ENCODE measurements at regions not wholly inside any gene's neighbourhood (a gene's known extent, or its start where the extent isn't known, plus 50 kb on each side); places are given as distances from the start of the nearest gene placed in this dataset.

DNA sequence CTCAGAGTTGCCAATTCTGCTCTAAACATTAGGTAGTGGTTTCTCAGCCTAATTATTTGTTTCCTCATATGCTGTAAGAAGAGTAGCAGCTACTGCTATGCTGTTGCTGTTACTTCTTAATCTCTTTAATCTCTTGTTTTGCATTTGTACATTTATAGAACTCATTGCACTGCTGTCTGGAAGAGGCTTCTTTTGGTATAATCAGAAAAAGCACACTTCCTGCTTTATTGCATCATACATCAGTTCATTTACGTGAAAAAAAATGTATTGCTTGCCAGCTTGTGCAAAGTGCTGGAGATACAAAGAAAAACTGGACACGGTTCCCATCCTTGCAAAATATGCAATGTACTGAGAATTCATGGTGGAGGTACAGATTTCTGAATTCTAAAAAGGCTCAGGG is 332.0 kb downstream of the GRXCR1 start:
- POLR2A ChIA-PET = no interaction called here
- FAIRE-seq (no peak), ATAC-seq (no peak), DNase-seq (ENCODE audit: low read depth, low spot score) (no peak)
- TF ChIP-seq MTA2 (IDR thresholded peaks at IDR 0.05; ENCODE audit: low read depth) (no peak), STAT1 (conservative IDR thresholded peaks at IDR 0.05) (no peak), POLR2A (IDR thresholded peaks at IDR 0.05; ENCODE audit: low read depth, low read length) (no peak), HDGF (IDR thresholded peaks at IDR 0.05) (no peak), PML (IDR thresholded peaks at IDR 0.05; ENCODE audit: low read length) (no peak), ZNF217 (IDR thresholded peaks at IDR 0.05) (no peak), SRF (IDR thresholded peaks at IDR 0.05; ENCODE audit: low read depth in 2 of 2, low read length in 2 of 2) (no peak), ATF7 (IDR thresholded peaks at IDR 0.05; ENCODE audit: low read depth) (no peak), POLR2AphosphoS2 (IDR thresholded peaks at IDR 0.05; ENCODE audit: low read depth, low read length) (no peak), SREBF2 (IDR thresholded peaks at IDR 0.05; ENCODE audit: low read length) (no peak), KAT2A (conservative IDR thresholded peaks at IDR 0.05; ENCODE audit: control insufficient read depth, low read depth, low read length) (no peak), CBX5 (IDR thresholded peaks at IDR 0.05; ENCODE audit: low read depth) (no peak), SPI1 (IDR thresholded peaks at IDR 0.05; ENCODE audit: borderline replicate concordance, insufficient read depth, low read depth, low read length) (no peak), CHD1 (IDR thresholded peaks at IDR 0.05; ENCODE audit: low read depth, low read length) (no peak)
- TF ChIP-seq, protein P1, sequence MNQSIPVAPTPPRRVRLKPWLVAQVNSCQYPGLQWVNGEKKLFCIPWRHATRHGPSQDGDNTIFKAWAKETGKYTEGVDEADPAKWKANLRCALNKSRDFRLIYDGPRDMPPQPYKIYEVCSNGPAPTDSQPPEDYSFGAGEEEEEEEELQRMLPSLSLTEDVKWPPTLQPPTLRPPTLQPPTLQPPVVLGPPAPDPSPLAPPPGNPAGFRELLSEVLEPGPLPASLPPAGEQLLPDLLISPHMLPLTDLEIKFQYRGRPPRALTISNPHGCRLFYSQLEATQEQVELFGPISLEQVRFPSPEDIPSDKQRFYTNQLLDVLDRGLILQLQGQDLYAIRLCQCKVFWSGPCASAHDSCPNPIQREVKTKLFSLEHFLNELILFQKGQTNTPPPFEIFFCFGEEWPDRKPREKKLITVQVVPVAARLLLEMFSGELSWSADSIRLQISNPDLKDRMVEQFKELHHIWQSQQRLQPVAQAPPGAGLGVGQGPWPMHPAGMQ (IDR thresholded peaks at IDR 0.05; ENCODE audit: borderline replicate concordance) = no peak
- TF ChIP-seq, protein P2, sequence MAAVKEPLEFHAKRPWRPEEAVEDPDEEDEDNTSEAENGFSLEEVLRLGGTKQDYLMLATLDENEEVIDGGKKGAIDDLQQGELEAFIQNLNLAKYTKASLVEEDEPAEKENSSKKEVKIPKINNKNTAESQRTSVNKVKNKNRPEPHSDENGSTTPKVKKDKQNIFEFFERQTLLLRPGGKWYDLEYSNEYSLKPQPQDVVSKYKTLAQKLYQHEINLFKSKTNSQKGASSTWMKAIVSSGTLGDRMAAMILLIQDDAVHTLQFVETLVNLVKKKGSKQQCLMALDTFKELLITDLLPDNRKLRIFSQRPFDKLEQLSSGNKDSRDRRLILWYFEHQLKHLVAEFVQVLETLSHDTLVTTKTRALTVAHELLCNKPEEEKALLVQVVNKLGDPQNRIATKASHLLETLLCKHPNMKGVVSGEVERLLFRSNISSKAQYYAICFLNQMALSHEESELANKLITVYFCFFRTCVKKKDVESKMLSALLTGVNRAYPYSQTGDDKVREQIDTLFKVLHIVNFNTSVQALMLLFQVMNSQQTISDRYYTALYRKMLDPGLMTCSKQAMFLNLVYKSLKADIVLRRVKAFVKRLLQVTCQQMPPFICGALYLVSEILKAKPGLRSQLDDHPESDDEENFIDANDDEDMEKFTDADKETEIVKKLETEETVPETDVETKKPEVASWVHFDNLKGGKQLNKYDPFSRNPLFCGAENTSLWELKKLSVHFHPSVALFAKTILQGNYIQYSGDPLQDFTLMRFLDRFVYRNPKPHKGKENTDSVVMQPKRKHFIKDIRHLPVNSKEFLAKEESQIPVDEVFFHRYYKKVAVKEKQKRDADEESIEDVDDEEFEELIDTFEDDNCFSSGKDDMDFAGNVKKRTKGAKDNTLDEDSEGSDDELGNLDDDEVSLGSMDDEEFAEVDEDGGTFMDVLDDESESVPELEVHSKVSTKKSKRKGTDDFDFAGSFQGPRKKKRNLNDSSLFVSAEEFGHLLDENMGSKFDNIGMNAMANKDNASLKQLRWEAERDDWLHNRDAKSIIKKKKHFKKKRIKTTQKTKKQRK (IDR thresholded peaks at IDR 0.05; ENCODE audit: low read depth, low read length) = no peak
- 4% methylated on average over 2 of the region's 2 CpGs for WGBS (ENCODE audit: insufficient coverage, insufficient replicate concordance, low lambda C conversion rate, missing lambda C conversion rate)
- Histone ChIP-seq H3K79me2 (ENCODE audit: control insufficient read depth, insufficient read depth, low read length) (no peaks in the 10 kb centered on the region), H4K20me1 (ENCODE audit: control insufficient read depth, insufficient read depth) (no peaks in the 10 kb centered on the region), H3K27ac (ENCODE audit: control insufficient read depth, insufficient read depth) (no peak overlapping the region), H3K27me3 (replicated peaks in 1 of 2; ENCODE audit: control insufficient read depth in 2 of 2, insufficient read depth in 2 of 2, low read length in 1 of 2) (no peaks in the 10 kb centered on the region), H3K4me3 (no peak overlapping the region), H3K9ac (ENCODE audit: control insufficient read depth, insufficient read depth, low read length) (no peak overlapping the region), H2AFZ (ENCODE audit: control insufficient read depth, low read depth, low read length) (no peak overlapping the region), H3K4me1 (ENCODE audit: control insufficient read depth, insufficient read depth, low read length) (no peaks in the 10 kb centered on the region), H3K4me2 (ENCODE audit: control insufficient read depth, insufficient read depth) (no peak overlapping the region), H3K9me3 (replicated peaks; ENCODE audit: control insufficient read depth, insufficient read depth, low read length) (no peaks in the 10 kb centered on the region), H3K36me3 (ENCODE audit: control insufficient read depth in 2 of 2, insufficient read depth in 2 of 2, low read length in 1 of 2) (no peaks in the 10 kb centered on the region)
- no TSS peak for BruUV-seq (replicated peaks)
- RAD21 ChIA-PET (ENCODE audit: unreplicated experiment) = no interaction called here
- in situ Hi-C loops (cut with MboI) (no loop called here), intact Hi-C loops (cut with micrococcal nuclease; ENCODE audit: unreplicated experiment) (no loop called here)
- SMC1A ChIA-PET (ENCODE audit: uncharacterized antibody, unreplicated experiment) = no interaction called here
- CTCF ChIA-PET = no interaction called here

All from GM12878 (cell line).